DOHH2 (cell line): ENCODE measurements at regions not wholly inside any gene's neighbourhood (a gene's known extent, or its start where the extent isn't known, plus 50 kb on each side); places are given as distances from the start of the nearest gene placed in this dataset.
"Not testable (repeated sequence)": the region's sequence is repeated elsewhere in the genome, so short reads cannot be mapped to it uniquely, and the experiment has no call there.

Experiments used
- EZH2phosphoT487 ChIP-seq: fragments of 200-600 bp; sonication (generic); IDR thresholded peaks from 2 replicates; pipeline ENCODE4 v1.6.1; 2017; ENCODE audit warnings: borderline replicate concordance, mild to moderate bottlenecking, antibody characterized with exemption, low read length, moderate library complexity, mixed read lengths
- TF ChIP-seq, protein P1 (sequence below): fragments of 200-600 bp; sonication (generic); IDR thresholded peaks from one replicate; pipeline ENCODE4 v1.5.1; 2014; ENCODE audit warnings: antibody characterized with exemption, mild to moderate bottlenecking, low read depth, low read length; ENCODE audit not compliant: poor library complexity, severe bottlenecking

DNA sequence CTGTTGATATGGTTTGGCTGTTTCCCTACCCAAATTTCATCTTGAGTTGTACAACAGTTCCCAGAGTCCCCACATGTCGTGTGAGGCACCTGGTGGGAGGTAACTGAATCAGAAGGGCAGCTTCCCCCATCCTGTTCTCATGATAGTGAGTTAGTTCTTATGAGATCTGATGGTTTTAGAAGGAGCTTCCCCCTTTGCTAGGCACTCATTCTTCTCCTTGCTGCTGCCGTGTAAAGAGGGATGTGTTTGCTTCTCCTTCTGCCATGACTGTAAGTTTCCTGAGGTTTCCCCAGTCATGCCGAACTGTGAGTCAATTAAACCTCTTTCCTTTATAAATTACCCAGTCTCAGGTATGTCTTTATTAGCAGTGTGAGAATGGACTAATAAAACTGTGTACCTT, 54.7 kb upstream of the PPARGC1A start:
- TF ChIP-seq, protein P1, sequence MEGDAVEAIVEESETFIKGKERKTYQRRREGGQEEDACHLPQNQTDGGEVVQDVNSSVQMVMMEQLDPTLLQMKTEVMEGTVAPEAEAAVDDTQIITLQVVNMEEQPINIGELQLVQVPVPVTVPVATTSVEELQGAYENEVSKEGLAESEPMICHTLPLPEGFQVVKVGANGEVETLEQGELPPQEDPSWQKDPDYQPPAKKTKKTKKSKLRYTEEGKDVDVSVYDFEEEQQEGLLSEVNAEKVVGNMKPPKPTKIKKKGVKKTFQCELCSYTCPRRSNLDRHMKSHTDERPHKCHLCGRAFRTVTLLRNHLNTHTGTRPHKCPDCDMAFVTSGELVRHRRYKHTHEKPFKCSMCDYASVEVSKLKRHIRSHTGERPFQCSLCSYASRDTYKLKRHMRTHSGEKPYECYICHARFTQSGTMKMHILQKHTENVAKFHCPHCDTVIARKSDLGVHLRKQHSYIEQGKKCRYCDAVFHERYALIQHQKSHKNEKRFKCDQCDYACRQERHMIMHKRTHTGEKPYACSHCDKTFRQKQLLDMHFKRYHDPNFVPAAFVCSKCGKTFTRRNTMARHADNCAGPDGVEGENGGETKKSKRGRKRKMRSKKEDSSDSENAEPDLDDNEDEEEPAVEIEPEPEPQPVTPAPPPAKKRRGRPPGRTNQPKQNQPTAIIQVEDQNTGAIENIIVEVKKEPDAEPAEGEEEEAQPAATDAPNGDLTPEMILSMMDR, result not testable (repeated sequence)
- not testable (repeated sequence) for TF ChIP-seq EZH2phosphoT487
